ENCODE measurements at regions not wholly inside any gene's neighbourhood (a gene's known extent, or its start where the extent isn't known, plus 50 kb on each side); places are given as distances from the start of the nearest gene placed in this dataset.

GRCh38 chr1:81174811-81175476 lies 625.8 kb upstream of the ADGRL2 start:
- H3K27me3 ChIP-seq (replicated peaks in 1 of 7), result no peaks in the 10 kb centered on the region
- intact Hi-C loops (cut with DNase I; ENCODE audit: low total_unique reads), result no loop called here
- H3K9me3 ChIP-seq, result peaks cover 2 to 70% (median 40%) of the 10 kb centered on the region in 8 donors
- H3K4me1 ChIP-seq, result no peaks in the 10 kb centered on the region
- 89 to 94% (median 90%) methylated on average over 2 of the region's 2 CpGs for WGBS, 5 donors
- TF ChIP-seq CTCF (IDR thresholded peaks at IDR 0.05 in 8 of 11, conservative IDR thresholded peaks at IDR 0.05 in 3 of 11) (no peak), POLR2A (IDR thresholded peaks at IDR 0.05) (no peak), POLR2AphosphoS5 (IDR thresholded peaks at IDR 0.05) (no peak)
- no peaks in the 10 kb centered on the region for H3K36me3 ChIP-seq
- DNase-seq, result no peak
- no peak overlapping the region for H3K27ac ChIP-seq
- no peak overlapping the region for H3K4me3 ChIP-seq

- intact Hi-C loops (cut with DNase I; ENCODE audit: low total_unique reads), result no loop called here
- H3K4me3 ChIP-seq, result no peak overlapping the region
- TF ChIP-seq CTCF (IDR thresholded peaks at IDR 0.05 in 8 of 11, conservative IDR thresholded peaks at IDR 0.05 in 3 of 11) (no peak), POLR2A (IDR thresholded peaks at IDR 0.05) (no peak), POLR2AphosphoS5 (IDR thresholded peaks at IDR 0.05) (no peak)
- no peaks in the 10 kb centered on the region for H3K36me3 ChIP-seq
- WGBS, 5 donors, result 77 to 94% (median 88%) methylated on average over 2 of the region's 2 CpGs
- H3K27me3 ChIP-seq (replicated peaks in 1 of 7), result no peaks in the 10 kb centered on the region
- H3K27ac ChIP-seq, result no peak overlapping the region
- DNase-seq, result no peak
- no peaks in the 10 kb centered on the region for H3K4me1 ChIP-seq
- peaks cover 2 to 77% (median 43%) of the 10 kb centered on the region in 8 donors for H3K9me3 ChIP-seq
Observed at GRCh38 chr1:81174052-81174451, 626.7 kb upstream of the ADGRL2 start.

GRCh38 chr1:81172483-81172882 lies 628.3 kb upstream of the ADGRL2 start:
- WGBS, 5 donors, result 87 to 96% (median 92%) methylated on average over 2 of the region's 2 CpGs

GRCh38 chr1:81170721-81171120 lies 630.0 kb upstream of the ADGRL2 start:
- Histone ChIP-seq H3K9me3 (peaks cover 2 to 63% (median 43%) of the 10 kb centered on the region in 8 donors), H3K4me3 (no peak overlapping the region), H3K27ac (no peak overlapping the region), H3K27me3 (replicated peaks in 1 of 7) (no peaks in the 10 kb centered on the region), H3K4me1 (no peaks in the 10 kb centered on the region), H3K36me3 (no peaks in the 10 kb centered on the region)
- 60 to 88% (median 87%) methylated on average over 2 of the region's 2 CpGs for WGBS, 5 donors
- no peak for DNase-seq
- intact Hi-C loops (cut with DNase I; ENCODE audit: low total_unique reads), result no loop called here
- TF ChIP-seq POLR2A (IDR thresholded peaks at IDR 0.05) (no peak), CTCF (IDR thresholded peaks at IDR 0.05 in 8 of 11, conservative IDR thresholded peaks at IDR 0.05 in 3 of 11) (no peak), POLR2AphosphoS5 (IDR thresholded peaks at IDR 0.05) (no peak)

More at GRCh38 chr1:81172483-81172882, 628.3 kb upstream of the ADGRL2 start:
- H3K9me3 ChIP-seq, result peaks cover 2 to 66% (median 43%) of the 10 kb centered on the region in 8 donors
- no peaks in the 10 kb centered on the region for H3K36me3 ChIP-seq
- DNase-seq, result no peak
- H3K27ac ChIP-seq, result no peak overlapping the region
- no peak overlapping the region for H3K4me3 ChIP-seq
- H3K4me1 ChIP-seq, result no peaks in the 10 kb centered on the region
- intact Hi-C loops (cut with DNase I; ENCODE audit: low total_unique reads), result no loop called here
- TF ChIP-seq CTCF (IDR thresholded peaks at IDR 0.05 in 8 of 11, conservative IDR thresholded peaks at IDR 0.05 in 3 of 11) (no peak), POLR2AphosphoS5 (IDR thresholded peaks at IDR 0.05) (no peak)
- H3K27me3 ChIP-seq (replicated peaks in 1 of 7), result no peaks in the 10 kb centered on the region
